Prostate gland (tissue), 2 donors: ENCODE measurements at regions not wholly inside any gene's neighbourhood (a gene's known extent, or its start where the extent isn't known, plus 50 kb on each side); places are given as distances from the start of the nearest gene placed in this dataset.

ENCODE experiments used
- POLR2AphosphoS5 ChIP-seq: sonication (generic); formaldehyde crosslinking; IDR thresholded peaks from one replicate; pipeline ENCODE4 v1.6.1; 2017; ENCODE audit warnings: antibody characterized with exemption
- TF ChIP-seq, protein P1 (sequence below), 4 experiments: fragments of 200-600 bp in 2 of 4; fragments of 450-650 bp in 2 of 4; sonication (generic) in 2 of 4; IDR thresholded peaks; 1 replicate in 3 of 4; 2 replicates in 1 of 4; pipeline ENCODE4 v1.5.1; 2016 to 2019; ENCODE audit warnings: antibody characterized with exemption in 4 of 4, mild to moderate bottlenecking in 2 of 4, moderate library complexity in 2 of 4

GRCh38 chr15:81940467-81941451 is 105.1 kb downstream of the MEX3B start:
- TF ChIP-seq, protein P1, sequence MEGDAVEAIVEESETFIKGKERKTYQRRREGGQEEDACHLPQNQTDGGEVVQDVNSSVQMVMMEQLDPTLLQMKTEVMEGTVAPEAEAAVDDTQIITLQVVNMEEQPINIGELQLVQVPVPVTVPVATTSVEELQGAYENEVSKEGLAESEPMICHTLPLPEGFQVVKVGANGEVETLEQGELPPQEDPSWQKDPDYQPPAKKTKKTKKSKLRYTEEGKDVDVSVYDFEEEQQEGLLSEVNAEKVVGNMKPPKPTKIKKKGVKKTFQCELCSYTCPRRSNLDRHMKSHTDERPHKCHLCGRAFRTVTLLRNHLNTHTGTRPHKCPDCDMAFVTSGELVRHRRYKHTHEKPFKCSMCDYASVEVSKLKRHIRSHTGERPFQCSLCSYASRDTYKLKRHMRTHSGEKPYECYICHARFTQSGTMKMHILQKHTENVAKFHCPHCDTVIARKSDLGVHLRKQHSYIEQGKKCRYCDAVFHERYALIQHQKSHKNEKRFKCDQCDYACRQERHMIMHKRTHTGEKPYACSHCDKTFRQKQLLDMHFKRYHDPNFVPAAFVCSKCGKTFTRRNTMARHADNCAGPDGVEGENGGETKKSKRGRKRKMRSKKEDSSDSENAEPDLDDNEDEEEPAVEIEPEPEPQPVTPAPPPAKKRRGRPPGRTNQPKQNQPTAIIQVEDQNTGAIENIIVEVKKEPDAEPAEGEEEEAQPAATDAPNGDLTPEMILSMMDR (IDR thresholded peaks at IDR 0.05): no peak
- TF ChIP-seq POLR2AphosphoS5: no peak
